NCI-H510A treated with DMSO at 0.1 percent for 48 hours (cell line): ENCODE measurements at regions not wholly inside any gene's neighbourhood (a gene's known extent, or its start where the extent isn't known, plus 50 kb on each side); places are given as distances from the start of the nearest gene placed in this dataset.
A peak's percentile ranks its signal among the peaks of the same experiment; 100 is the strongest.

ENCODE experiments used
- DNase-seq: peaks from one replicate; lab custom pipeline; 2025; lab: John Stamatoyannopoulos, UW

GRCh38 chr2:147711031-147711430 is 133.8 kb upstream of the ACVR2A start:
- DNase-seq: no peak

- no peak for DNase-seq
Observed at GRCh38 chr2:147709655-147710054, 135.2 kb upstream of the ACVR2A start.

DNA sequence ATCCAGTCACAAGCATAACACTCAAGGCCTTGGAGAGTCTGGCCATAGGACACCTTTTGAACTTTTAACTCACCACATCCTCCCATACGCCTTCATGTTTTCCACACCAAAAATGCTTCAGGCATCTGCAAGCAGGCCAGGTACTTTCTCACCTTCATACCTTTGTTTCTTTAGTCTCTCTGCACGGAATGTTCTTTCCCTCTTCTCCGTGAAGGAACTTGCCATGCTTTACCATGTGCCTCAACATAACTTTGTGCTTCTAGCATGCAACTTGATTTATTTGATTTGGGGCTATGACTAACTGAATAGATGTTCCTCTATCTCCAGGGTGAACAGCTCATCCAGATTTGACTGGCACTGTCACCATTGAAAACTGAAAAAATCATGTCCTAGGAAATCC is 141.7 kb upstream of the ACVR2A start:
- DNase-seq: no peak

GRCh38 chr2:147698166-147698565 is 146.7 kb upstream of the ACVR2A start:
- DNase-seq: no peak

DNA sequence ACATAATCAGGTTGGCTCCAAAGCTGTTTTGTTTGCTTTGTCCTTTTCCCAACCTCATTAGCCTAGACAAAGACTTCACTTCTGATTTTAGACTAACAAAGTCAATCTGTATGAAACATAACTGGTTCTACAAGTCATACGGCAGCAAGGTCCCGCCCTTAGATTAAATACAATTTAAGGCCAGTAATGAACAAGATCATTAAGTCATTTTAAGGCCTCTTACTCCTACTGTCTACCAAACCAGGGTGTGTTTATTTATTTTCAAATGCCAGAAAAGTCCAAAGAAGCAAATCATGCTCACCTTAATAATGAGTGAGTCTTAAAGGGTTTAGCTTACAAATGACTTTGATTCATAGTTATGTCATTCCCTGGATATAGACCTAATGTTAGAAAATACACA is 148.4 kb upstream of the ACVR2A start:
- DNase-seq: peak; percentile 28

GRCh38 chr2:147689220-147689909 is 155.5 kb upstream of the ACVR2A start:
- no peak for DNase-seq

GRCh38 chr2:147688242-147688641 is 156.6 kb upstream of the ACVR2A start:
- no peak for DNase-seq

- no peak for DNase-seq
Observed at GRCh38 chr2:147686365-147686764, 158.5 kb upstream of the ACVR2A start.

GRCh38 chr2:147684903-147685302 is 159.9 kb upstream of the ACVR2A start:
- DNase-seq: no peak

GRCh38 chr2:147683380-147683779 is 161.4 kb upstream of the ACVR2A start:
- no peak for DNase-seq

- DNase-seq: no peak
Observed at GRCh38 chr2:147681093-147681492, 163.7 kb upstream of the ACVR2A start.

- DNase-seq: peak; percentile 32
Observed at GRCh38 chr2:147679955-147680531, 164.8 kb upstream of the ACVR2A start.

- no peak for DNase-seq
Observed at GRCh38 chr2:147679191-147679954, 165.5 kb upstream of the ACVR2A start.

DNA sequence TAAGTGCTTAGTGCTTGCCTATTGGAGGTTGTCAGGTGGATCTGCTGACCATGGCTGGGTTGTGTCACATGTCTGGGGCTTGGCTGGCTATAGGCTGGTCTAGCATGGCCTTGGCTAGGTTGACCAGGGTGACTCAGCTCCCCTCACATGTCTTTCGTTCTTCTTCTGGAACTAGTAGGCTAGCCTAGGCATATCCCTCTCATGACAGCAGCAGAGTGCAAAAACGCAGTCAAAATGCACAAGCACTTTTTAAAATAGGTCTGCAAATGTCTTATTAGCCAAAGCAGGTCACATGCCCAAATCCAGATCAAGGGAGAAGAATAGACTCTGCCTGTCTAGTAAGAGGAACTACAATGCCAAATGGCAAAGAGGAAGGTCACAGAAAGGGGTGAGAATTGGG is 179.7 kb upstream of the ACVR2A start:
- DNase-seq: no peak

DNA sequence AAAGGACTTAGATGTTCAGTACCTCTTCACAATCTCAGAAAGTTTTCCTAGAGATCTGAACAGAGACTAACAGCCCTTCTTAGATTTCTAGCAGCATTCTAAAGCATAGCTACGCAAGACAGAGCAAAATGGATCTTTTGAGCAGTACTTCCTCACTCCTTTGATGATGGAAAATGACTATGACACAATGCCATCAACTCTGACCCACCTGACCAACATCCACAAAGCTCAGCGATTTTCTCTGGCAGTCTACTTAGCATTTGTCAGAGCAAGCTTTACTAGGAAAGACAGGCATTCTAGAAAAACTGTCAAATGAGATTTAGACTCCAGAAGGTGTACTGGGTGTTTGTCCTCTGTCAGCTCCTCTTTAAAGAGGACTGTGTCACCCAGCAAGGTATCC is 180.9 kb upstream of the ACVR2A start:
- no peak for DNase-seq

DNA sequence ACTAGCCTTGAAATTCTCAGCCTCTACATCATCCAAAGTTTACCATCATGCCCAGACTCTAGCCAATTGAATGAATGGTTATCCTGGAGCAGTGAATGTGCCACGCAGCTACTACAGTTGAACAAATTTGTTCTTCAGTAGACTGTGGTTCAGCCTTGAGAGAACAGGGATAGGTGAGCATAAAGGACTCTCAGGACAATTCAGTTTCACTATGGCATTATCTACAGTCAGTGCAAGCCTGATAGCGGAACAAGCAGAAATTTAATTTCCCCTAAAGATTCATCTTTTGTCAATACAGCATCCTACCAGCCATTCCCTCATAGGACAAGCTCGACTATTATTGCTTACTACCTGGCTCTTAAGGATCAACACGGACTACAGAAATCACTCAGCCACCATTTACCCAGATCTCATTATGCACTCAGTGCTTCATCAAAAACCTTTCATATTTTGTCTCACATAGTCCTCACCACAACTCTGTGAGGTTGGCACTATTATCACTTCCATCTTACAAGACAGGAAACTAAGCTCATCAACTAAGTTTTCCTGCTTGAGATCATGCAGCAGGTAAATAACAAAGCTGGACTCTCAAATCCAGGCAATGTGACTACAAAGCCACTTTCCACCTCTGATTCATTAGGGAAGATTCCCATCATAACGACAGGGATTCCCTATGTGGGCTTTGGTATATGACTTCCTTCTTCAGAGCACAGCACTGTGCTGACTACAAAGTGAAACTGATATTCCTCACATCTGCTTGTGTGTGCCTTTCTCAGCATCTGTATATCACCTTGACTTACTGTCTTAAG is 181.5 kb upstream of the ACVR2A start:
- DNase-seq: no peak

- DNase-seq: no peak
Observed at GRCh38 chr2:147662221-147662620, 182.6 kb upstream of the ACVR2A start.

DNA sequence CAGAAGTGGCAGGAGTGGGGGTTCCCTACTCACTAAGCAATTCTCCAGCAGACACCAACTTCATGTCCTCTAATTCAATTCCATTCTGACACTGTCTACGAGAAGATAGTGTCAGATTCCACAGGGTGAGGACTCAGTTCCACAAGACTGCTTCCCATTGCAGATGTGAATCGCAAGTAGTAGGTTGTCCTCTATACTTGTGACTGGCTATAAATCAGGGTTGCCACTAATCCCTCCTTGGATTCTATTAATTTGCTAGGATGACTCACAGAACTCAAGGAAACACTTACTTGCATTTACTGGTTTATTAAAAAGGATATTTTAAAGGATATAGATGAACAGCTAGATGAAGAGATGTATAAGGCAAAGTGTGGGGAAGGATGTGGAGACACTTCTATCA is 184.1 kb upstream of the ACVR2A start:
- DNase-seq: no peak

DNA sequence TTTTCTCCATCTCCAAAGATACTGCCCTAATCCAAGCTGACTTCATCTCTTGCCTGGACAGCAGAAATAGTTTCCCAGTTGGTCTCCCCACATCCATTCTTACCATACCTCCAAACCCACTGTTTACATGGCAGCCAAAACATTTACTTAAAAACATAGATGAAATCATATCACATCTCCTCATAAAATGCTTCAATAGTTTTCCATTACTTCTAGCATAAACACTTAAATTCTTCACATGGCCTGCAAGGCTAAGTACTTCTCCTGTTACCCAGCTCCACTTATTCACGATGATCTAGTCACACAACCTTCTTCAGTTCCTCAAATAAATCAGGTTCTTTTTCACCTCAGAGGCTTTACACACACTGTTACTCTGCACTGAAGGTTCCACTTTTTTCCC is 185.8 kb upstream of the ACVR2A start:
- DNase-seq: no peak

DNA sequence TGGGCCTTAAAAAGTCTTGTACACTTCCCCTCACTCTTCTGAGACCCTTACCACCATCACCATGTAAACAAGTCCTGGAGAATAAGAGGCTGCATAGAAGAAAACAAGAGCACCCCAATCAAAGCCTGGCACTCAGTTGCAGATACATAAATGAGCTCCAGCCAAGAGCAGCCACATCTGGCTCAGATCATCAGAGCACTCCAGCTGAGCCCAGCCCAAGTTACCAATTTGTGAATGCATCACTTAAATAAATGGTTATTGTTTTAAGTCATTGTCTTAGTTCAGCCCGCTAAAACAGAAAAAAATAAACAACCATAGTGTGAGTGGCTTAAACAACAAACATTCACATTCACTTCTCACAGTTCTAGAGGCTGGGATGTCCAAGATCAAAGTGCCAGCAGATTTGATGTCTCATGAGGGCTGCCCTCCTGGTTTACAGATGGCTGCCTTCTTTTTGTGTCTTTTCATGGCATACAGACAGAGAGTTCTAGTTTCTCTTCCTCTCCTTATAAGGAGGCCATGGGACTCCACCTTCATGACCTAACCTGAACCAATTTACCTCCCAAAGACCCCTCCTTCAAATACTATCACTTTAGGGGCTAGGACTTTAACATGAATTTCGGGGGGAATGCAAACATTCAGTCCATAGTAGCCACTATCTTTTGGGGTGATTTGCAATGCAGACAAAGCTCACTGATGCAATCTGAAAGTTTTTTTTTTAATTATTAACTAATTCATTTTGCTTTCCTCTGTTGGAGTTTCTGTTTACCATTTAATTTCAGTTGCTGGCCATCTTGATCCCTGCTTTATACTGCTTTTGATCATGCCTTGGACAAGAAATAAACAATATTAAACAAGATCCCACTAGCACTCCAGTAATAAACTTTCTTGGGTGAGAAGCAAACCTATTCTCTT is 187.5 kb upstream of the ACVR2A start:
- no peak for DNase-seq

DNA sequence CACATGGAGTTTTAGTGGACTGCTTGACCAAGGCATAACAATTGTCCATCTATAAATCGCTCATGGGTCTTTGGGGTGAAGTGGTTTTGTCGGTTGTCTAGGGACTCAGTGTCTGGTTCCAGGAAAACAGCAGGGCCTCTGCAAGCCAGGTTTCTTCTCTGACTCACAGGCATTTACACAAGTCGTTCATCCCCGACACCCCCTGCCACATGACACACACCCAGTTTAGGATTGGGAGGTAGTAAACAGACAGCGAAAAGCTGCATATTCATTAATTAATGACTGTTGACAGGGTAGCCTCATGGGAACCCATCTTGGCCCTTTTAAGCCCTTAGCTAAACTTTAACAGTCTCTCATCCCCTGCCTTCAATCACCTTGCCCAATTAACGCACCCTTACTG is 194.8 kb upstream of the ACVR2A start:
- DNase-seq: no peak
